ENCODE measurements at regions not wholly inside any gene's neighbourhood (a gene's known extent, or its start where the extent isn't known, plus 50 kb on each side); places are given as distances from the start of the nearest gene placed in this dataset.

DNA sequence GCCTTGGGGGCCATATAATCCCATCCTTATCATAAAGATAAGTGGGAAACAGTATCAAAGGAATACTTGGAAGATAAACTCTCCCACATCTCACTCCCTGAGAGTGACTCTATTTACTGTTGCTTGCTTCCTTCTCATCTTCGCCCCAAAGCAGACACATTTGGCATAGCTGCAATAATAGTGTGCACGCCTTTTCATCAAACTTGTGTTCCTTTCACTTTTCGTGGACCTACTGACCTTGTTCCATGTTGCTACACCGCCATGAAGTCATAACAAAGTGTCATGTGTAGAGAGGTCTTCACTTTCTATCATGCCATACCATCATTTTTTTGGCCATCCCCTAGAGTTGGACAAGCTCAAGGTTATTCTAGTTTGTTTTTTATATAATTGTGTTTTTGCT lies 200.0 kb upstream of the MSX2 start:
- Histone ChIP-seq H3K36me3 (no peaks in the 10 kb centered on the region), H3K4me1 (no peaks in the 10 kb centered on the region), H3K27ac (no peak overlapping the region), H3K27me3 (peaks cover 23% of the 10 kb centered on the region), H3K9me3 (no peaks in the 10 kb centered on the region), H3K4me3 (no peak overlapping the region)
- intact Hi-C loops (cut with DNase I), result no loop called here
- ATAC-seq (no peak), DNase-seq (no peak)
- TF ChIP-seq CTCF (IDR thresholded peaks at IDR 0.05), result no peak

DNA sequence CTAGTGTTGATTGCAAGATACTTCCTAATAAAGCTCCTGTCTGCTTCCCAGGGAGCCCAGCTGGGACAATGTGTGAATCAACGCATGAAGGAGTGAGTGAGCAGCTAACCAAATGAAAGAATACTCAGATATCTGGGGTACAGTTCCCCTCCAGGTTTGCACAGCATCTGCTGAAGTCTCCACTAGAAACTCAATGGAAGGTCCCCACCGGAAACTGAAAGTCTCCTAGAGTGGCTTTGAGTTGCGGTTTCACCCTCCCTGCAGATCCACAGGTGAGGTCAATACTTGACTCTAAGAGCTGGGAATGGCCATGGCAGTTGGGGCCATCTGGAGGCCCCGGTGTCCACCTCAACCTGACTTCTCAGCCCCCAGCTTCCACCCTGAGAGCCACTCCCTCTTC lies 198.2 kb upstream of the MSX2 start:
- intact Hi-C loops (cut with DNase I), result no loop called here
- DNase-seq (no peak), ATAC-seq (no peak)
- H3K27ac ChIP-seq, result no peak overlapping the region
- TF ChIP-seq CTCF (IDR thresholded peaks at IDR 0.05), result no peak
- H3K27me3 ChIP-seq, result peaks cover 7% of the 10 kb centered on the region
- H3K4me3 ChIP-seq, result no peak overlapping the region
- no peaks in the 10 kb centered on the region for H3K36me3 ChIP-seq
- H3K9me3 ChIP-seq, result no peaks in the 10 kb centered on the region
- H3K4me1 ChIP-seq, result no peaks in the 10 kb centered on the region

DNA sequence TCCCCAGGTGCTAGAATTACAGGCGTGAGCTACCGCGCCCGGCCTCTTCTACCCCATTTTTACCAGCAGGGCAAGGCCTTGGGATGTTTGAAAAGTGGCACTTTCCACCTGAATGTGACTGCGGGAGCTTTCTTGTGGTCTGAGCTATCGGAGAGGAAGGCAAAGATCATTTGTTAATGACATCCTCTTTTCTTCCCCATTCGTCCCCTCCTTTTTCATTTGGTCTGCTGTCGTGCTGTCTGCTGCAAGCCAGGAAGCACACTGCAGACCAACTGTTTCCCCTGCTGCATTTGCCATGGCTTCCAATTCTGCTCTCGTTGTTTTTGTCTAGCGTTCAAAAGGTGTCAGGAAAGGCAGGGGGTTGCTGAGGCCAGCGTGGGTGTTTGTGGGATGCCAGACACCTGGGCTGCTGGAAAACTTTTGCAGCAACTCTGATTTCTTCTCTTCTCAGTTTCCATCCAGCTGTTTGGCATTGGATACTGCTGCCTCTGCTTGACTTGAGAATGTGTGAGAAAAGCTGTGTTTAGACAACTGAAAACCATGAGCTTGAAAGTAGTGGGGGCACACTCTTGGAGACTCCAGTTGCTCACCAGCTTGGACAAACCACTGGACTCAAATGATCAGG lies 196.4 kb upstream of the MSX2 start:
- no peaks in the 10 kb centered on the region for H3K9me3 ChIP-seq
- no peak overlapping the region for H3K4me3 ChIP-seq
- no peak for ATAC-seq
- no peak for TF ChIP-seq CTCF (IDR thresholded peaks at IDR 0.05)
- no peak overlapping the region for H3K27ac ChIP-seq
- H3K36me3 ChIP-seq, result no peaks in the 10 kb centered on the region
- intact Hi-C loops (cut with DNase I), result no loop called here
- peaks cover 9% of the 10 kb centered on the region for H3K4me1 ChIP-seq
- DNase-seq, result no peak
- peaks cover 6% of the 10 kb centered on the region for H3K27me3 ChIP-seq

DNA sequence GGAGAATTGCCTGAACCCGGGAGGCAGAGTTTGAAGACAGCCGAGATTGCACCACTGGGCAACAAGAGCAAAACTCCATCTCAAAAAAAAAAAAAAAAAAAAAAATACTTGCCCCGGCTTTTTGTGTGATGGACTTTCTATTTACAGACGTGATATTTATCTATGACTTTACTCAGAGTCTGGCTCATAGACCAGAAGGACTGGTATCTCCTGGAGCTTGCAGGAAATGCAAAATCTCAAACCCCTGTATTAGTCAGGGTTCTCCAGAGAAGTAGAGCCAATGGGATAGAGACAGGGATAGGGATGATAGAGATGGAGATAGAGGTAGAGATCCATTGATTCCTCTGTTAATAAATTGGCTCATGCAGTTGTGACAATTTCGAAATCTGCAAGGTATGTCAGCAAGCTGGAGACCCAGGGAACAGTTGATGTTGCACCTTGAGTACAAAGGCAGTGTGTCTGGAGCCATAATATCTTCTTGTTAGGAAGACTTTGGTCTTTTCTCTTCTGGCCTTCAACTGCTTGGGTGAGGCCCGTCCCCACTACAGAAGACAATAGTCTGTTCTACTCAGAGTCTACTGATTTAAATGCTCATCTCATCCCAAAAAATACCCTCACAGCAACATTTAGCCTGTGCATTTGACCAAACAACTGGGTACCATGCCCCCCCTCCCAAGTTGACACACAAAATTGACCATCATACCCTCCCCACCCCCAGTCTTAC lies 195.4 kb upstream of the MSX2 start:
- H3K4me1 ChIP-seq, result peaks cover 9% of the 10 kb centered on the region
- no peaks in the 10 kb centered on the region for H3K36me3 ChIP-seq
- H3K27ac ChIP-seq, result no peak overlapping the region
- intact Hi-C loops (cut with DNase I), result no loop called here
- no peak for DNase-seq
- H3K27me3 ChIP-seq, result peaks cover 6% of the 10 kb centered on the region
- no peak for TF ChIP-seq CTCF (IDR thresholded peaks at IDR 0.05)
- H3K9me3 ChIP-seq, result no peaks in the 10 kb centered on the region
- no peak overlapping the region for H3K4me3 ChIP-seq
- ATAC-seq, result no peak

GRCh38 chr5:174529925-174530681 lies 194.3 kb upstream of the MSX2 start:
- Histone ChIP-seq H3K9me3 (no peaks in the 10 kb centered on the region), H3K36me3 (no peaks in the 10 kb centered on the region), H3K27ac (no peak overlapping the region), H3K4me1 (peaks cover 9% of the 10 kb centered on the region), H3K4me3 (no peak overlapping the region), H3K27me3 (peaks cover 6% of the 10 kb centered on the region)
- no peak for ATAC-seq
- no peak for DNase-seq
- intact Hi-C loops (cut with DNase I), result no loop called here
- TF ChIP-seq CTCF (IDR thresholded peaks at IDR 0.05), result no peak

Measured in upper lobe of right lung (tissue), 1 donor.